ENCODE measurements at regions not wholly inside any gene's neighbourhood (a gene's known extent, or its start where the extent isn't known, plus 50 kb on each side); places are given as distances from the start of the nearest gene placed in this dataset.

DNA sequence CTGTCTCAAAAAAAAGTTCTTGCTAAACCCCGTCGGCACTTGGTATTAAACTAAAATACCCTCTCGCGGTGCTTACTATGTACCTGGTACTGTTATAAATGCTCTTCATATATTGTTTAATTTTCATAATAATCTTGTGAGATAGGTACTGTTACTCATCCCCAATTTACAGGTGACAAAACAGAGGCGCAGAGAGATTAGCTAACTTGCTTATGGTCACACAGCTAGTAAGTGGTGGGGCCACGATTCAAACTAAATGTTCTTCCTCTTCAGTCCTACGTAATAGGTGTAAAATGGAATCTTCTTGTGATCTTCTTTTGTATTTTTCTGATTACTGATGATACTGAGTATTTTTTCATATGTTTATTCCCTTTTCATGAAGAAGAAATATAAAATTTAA lies 51.3 kb downstream of the TET3 start:
- no peak for DNase-seq (ENCODE audit: low spot score)

DNA sequence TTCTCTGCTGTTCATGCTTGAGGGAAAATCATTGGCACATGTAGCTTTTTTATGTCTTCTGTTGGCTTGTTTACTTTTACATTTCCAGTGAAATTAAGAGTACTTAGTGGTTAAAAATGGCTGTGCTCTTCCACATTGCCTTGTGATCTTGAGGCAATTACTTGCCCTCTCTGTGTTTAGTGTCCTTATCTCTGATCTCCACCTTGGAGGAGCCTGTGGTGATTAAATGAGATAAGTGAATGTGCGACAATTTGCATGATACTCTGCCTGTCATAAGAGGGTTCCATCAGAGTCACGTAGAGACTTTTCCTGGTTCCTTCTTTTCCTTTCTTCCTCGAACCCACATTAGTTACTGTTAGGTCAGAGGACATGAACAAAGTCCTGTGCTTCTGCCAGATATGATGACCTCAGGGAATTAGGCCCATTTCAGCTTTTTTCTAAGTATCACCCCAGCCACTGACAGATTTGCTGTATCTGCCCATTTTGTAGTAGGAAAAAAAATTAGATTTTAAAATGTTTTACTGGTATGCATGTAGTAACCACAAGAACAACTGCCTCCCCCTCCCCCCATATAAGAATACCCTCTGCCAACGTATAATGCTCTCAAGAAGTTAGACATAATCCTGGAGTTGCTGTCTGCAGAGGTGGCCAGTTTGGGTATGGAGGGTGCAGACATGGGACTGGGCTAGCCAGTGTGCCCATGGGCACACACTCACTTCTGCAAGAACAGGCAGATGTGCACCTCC lies 51.9 kb downstream of the TET3 start:
- no peak for DNase-seq (ENCODE audit: low spot score)

DNA sequence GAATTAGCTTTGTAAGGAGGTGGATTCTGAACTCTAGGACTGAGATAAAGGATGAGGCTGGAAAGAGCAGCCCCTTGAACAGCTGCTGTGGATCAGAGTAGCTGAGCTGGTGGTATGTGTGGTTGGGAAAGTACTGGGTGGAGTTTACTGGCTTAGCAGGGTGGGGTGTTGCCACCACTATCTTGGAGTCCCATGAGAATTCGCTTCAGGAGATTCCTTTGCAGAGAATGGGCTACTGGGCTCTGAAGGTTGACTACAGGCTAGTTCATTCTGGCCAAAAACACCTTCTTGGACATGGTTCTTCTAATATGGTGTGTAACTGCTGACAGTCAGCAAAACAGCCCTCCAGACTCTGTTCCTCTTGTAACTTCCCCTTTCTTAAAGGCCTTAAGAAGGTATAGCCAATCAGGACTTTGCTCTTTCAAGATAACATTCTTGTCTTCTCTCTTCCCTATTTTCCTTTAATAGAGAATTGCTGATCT lies 52.7 kb downstream of the TET3 start:
- DNase-seq (ENCODE audit: low spot score) = peak; percentile 16

DNA sequence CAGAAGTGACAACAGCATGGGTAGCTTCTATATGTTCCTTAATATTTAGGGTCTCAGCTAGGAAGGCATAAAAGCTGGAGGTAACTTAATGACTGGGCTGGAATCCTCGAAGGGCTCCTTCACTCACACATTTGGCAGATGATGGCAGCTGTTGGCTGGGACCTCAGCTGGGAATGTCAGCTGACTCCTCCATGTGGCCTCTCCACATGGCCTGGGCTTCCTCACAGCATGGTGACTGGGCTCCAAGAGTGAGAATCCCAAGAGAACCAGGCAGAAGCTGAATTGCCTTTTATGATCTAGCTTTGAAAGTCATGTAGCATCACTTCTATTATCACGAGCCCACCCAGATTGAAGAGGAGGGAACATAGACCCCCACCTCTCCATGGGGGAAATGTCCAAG lies 54.9 kb downstream of the TET3 start:
- DNase-seq (ENCODE audit: low spot score) = no peak

DNA sequence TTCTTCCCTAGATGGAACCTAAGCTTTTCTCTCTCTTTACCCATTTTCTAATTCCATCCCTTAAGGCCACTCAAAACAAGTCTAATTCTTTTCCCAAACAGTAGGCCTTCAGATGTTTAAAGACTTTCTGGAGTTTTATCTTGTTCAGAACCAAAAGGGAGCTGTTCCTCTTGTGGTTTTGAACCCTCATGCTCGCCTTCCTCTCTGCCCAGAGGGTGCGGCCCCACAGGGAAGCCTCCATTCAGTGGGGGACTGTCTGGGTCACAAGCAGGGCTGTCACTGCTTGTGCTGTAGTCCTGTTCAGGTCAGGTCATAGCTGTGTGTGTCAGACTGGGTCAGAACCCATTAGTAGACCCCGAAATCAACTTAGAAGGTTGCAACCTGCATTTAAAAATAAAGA lies 56.5 kb downstream of the TET3 start:
- DNase-seq (ENCODE audit: low spot score) = no peak

DNA sequence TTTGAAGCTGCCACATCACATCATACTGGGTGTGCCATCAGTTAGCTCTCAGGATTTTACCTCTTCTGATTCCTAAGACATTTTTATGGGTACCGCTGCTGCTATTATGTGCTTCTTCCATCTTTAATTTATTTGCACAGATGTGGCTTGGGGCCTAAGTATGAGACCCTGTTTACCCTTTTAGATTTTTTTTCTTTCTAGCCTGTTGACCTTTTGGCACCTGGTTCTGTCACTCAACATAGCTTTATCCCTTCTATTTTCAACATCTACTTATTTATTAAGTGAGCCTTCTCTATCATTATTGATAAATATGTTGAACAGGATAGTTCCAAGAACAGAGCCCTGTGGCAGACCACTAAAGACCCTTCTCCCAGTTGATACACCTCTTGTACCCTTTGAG lies 57.0 kb downstream of the TET3 start:
- no peak for DNase-seq (ENCODE audit: low spot score)

DNA sequence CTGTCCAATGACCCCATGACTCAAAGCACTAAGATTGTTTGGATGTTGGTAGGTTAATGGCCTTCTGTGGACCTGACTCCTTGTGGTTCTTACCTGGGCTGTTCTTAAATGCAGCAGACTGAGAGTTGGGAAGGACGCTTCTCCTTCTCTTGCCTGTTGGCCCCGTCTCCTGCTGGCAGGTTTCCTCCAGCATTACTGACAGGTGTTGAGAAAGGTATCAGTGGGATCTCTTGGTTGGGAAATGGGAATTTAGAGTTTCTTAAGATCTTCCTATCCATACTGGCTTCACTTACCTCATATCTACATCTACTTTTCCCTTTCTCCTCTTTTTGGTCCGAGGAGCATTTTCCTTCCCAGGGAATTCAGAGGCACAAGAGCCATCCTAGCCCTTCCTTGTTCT lies 57.9 kb downstream of the TET3 start:
- DNase-seq (ENCODE audit: low spot score) = no peak

DNA sequence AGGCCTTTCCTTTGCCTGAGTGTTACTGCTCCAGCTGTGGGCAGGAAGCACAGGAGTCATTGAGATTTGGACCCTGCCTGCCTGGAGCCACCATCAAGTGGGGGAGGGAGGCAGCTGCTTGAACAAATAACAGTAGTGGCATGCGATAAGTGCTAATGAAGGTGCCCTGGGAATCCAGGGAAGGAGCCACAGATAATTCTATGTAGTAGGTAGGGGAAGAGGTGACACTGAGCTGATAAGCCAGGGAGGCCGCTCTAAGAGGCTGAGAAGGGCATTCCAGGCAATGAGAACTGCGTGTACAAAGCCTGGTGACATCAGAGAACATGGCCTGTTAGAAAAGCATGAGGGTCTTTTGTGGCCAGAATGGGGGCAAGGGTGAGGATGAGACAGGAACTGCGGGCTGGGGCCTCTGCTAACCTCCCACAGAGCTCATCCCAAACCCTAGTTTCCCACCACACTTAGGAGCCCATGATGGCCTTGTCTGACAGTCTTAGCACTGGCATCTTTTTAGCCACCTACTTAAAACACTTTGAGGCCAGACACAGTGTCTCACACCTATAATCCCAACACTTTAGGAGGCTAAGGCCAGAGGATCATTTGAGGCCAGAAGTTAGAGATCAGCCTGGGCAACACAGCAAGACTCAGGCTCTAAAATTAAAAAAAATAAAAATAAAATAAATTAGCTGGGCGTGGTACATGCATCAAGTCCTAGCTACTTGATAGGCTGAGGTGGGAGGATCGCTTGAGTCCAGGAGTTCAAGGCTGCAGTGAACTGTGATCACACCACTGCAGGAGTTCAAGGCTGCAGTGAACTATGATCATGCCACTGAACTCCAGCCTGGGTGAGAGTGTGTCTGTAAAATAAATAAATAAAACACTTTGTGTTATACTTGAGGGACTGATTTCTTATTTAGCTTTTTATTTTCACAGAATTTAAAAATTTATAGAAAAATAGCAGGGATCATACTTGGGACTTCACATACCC lies 58.9 kb downstream of the TET3 start:
- no peak for DNase-seq (ENCODE audit: low spot score)

DNA sequence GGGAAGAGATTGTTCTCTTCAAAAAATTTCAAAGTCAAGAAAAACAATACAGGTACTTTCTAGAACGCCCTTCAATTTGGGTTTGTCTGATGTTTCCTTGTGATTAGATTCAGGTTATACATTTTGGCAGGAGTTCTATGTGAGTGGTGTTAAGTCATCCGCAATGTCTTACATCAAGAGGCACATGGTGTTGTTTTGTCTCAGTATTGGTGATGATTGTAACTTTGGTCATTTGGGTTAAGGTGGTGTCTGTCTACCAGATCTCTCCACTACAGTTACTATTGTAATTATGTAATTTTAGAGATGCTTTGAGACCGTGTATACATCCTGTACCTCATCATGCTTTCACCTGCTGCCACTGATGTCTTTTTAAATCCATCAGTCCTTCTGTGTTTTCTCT lies 60.3 kb downstream of the TET3 start:
- DNase-seq (ENCODE audit: low spot score) = no peak

DNA sequence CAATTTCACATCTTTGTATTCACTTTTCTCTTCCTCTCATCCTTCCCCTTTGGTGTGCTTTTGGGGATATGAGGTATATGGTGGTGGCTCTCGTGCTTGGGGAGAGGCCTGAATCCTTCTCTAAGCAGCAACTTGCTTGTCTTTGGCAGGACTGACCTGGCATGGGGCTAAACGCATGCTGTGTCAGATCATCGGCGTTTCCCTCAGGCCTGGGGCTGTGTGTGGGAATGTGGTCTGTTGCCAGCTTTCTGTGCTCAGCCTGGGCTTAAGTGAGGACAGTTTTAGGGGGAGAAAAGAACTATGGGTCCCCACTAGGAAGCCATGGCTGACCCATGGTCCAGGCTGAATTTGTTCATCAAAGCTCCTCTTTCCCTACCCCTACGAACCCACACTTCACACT lies 60.7 kb downstream of the TET3 start:
- DNase-seq (ENCODE audit: low spot score) = no peak

DNA sequence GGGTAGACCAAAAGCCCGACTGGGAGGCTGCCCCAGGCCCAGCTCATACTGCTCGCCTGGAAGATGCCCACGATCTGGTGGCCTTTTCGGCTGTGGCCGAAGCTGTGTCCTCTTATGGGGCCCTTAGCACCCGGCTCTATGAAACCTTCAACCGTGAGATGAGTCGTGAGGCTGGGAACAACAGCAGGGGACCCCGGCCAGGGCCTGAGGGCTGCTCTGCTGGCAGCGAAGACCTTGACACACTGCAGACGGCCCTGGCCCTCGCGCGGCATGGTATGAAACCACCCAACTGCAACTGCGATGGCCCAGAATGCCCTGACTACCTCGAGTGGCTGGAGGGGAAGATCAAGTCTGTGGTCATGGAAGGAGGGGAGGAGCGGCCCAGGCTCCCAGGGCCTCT lies 61.7 kb downstream of the TET3 start:
- DNase-seq (ENCODE audit: low spot score) = no peak

DNA sequence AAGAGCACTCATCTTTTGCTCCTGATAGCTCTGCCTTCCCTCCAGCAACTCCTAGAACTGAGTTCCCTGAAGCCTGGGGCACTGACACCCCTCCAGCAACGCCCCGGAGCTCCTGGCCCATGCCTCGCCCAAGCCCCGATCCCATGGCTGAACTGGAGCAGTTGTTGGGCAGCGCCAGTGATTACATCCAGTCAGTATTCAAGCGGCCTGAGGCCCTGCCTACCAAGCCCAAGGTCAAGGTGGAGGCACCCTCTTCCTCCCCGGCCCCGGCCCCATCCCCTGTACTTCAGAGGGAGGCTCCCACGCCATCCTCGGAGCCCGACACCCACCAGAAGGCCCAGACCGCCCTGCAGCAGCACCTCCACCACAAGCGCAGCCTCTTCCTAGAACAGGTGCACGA lies 62.4 kb downstream of the TET3 start:
- DNase-seq (ENCODE audit: low spot score) = no peak

DNA sequence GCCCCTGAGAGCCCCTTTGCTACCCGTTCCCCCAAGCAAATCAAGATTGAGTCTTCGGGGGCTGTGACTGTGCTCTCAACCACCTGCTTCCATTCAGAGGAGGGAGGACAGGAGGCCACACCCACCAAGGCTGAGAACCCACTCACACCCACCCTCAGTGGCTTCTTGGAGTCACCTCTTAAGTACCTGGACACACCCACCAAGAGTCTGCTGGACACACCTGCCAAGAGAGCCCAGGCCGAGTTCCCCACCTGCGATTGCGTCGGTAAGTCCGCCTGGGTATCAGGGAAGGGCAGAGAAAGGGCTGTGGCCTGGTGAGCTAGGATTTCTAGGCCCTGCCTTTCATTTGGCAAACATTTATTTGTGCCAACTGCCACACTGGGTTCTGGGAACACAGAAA lies 63.4 kb downstream of the TET3 start:
- DNase-seq (ENCODE audit: low spot score) = no peak

DNA sequence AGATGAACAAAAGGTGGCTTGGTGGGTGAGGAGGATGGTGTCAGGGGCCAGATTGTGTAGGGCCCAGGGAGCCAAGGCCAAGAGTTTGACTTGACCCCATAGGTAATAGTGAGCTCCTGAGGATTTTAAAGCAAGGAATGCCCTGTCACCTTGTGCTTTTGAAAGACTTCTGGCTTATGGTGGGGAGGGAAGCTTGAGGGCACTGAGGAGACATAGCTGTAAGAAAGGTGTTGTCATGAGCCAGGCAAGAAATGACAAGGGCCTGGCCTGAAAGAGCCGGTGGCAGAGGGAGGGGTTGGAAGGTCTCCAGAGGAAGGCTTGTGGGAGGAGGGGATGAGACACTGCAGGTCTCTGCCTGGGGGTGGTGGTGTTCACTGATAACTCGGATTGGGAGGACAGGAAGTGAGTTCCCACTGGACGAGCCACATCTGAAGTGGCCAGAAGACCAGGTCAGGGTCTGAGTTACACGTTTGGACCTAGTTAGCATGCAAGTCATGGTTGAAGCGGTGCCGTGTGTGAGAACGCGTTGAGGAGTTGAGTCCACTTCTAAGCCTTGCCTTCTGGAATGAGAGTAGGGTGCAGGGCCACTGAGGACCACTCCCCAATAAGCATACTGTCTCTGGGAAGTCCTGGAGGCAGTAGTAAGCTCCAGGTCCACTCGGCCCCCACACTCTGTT lies 64.3 kb downstream of the TET3 start:
- DNase-seq (ENCODE audit: low spot score) = no peak

DNA sequence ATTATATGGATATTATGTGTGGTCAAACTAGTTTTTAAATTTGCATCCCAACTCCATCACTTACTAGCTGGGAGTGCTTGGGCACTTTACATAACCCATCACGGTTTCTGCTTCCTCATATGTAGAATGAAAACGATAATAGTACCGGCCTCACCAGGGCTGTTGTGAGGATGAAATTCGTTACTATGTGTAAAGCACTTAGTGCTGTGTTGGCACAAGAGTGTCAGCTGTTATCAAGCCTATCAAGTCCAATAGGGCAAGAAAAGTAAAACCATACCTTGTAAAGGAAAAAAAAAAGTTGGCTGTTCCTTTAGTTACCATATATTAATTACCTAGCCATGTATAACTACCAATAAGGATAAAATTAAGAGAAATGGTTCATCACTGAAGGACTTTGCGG lies 65.4 kb downstream of the TET3 start:
- no peak for DNase-seq (ENCODE audit: low spot score)

DNA sequence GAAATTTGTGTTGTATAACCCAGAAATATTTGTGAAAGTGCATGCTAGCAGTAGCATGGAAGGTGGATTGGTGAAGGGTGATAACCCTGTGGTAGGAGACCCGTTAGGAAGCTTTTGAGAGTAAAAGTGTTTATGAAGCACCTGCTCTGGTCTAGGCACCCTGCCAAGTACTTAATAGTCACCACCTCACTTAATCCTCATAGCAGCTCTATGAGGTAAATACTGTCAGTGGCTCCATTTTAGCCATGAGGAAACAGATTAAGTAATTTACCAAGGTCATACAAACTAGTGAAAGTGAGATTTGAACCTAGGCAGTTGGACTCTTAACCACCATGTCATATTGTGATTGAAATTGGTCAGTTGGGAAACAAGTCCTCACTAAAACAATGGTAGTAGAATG lies 66.8 kb downstream of the TET3 start:
- no peak for DNase-seq (ENCODE audit: low spot score)

DNA sequence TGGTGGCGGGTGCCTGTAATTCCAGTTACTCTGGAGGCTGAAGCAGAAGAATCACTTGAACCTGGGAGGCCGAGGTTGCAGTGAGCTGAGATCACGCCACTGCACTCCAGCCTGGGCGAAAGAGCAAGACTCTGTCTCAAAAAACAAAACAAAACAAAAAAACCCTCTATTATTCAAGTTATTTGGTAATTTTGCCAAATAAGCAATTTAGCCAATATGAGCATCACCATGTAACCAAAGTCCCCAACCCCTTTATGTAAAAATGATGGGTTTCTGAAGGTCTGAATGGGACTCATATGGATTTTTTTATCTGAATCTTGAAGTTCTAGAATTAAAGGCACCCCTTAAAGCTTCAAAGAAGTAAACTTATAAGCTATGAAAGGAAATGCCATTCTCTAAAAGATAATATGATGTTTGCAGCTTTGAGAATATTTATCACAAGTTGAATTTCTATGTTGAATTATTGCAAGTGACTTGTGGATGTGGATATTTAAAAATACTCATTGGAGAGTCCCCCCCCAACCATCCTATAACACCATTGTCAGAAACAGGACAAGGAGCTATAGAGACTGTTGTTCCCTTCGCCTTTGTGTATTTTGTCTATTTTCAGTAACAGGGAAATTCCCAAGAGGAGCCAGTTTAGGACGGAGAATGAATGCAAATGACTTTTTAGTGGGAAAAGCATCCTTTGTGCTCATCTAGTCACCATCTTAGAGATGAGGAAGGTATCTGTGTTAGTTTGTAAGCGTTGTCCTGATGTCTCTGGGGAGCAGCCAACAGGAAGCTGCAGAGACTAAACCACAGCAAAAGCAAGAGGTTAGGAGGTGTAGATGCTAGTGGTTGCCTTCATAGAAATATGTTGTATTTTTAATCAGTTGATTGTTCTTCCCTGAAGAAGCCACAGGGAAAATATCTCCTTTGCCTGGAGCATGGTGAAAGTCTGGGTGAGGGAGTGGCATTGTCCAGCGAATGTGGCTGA lies 68.3 kb downstream of the TET3 start:
- DNase-seq (ENCODE audit: low spot score) = no peak

DNA sequence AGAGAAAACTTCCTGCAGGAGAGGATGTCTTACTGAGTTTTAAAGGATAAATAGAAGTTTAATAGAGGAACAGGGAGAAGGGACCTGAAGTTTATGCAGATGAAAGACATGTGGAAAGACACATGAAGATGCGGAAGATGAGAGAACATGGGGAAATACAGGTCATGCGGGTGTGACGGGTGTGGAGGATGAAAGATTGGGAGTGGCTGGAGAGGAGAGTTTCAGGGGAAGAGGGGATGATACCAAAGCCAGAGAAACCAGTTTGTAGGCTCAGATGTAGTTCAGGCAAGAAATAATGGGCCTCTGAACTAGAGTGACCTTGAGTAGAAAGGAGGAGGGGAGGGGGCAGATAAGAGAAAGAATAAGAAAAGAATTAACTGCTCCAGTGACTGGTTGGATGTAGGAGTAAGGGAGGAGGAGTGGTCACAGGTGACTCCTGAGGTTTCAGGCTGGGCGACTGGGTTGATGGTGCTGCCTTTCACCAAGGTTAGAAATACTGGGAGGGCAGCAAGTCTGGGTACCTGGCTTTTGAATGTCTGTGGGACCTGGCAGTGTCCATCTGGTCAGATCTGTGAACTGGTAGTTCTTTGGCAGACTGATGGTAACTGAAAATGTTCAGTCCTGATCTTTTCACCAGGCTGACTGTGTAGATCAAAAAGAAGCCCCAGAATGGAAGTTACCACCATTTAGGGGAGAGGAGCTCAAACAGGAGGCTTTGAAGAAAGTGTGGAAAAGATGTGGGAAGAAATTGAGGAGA lies 69.4 kb downstream of the TET3 start:
- DNase-seq (ENCODE audit: low spot score) = no peak

DNA sequence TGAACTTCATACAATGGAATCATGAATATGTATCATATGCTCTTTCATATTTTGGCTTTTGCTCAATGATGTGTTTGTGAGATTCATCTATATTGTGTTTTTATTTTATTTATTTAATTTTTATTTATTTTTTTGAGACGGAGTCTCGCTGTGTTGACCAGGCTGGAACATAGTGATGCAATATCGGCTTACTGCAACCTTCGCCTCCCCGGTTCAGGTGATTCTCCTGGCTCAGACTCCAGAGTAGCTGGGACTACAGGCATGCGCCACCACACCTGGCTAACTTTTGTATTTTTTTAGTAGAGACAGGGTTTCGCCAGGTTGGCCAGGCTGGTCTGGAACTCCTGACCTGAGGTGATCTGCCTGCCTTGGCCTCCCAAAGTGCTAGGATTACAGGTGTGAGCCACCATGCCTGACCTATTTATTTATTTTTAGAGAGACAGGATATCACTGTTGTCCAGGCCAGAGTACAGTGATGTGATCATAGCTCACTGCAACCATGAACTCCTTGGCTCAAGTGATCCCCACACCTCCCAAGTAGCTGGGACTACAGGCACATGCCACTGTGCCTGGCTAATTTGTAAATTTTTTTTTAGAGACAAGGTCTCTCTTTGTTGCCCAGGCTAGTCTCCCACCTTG lies 74.5 kb downstream of the TET3 start:
- DNase-seq (ENCODE audit: low spot score) = no peak

DNA sequence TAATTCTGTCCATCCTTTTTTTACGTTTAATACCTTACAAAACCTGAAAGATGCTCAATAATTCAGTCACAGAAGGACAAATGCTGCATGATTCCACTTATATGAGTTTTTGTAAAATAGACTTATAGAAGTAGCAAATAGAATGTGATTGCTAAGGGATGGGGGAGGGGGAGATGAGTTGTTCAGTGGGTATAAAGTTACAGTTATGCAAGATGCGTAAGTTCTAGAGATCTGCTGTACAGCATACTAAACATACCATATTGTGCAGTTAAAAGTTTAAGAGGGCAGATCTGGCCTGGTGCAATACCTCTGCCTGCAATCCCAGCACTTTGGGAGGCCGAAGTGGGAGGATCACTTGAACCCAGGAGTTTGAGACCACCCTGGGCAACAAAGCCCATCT lies 78.8 kb downstream of the TET3 start:
- no peak for DNase-seq (ENCODE audit: low spot score)

Measured in AG08395 (cell line).